Osteoblast (primary cell): ENCODE measurements at regions not wholly inside any gene's neighbourhood (a gene's known extent, or its start where the extent isn't known, plus 50 kb on each side); places are given as distances from the start of the nearest gene placed in this dataset.
A peak's percentile ranks its signal among the peaks of the same experiment; 100 is the strongest.

Experiments
- DNase-seq: peaks from one replicate; pipeline ENCODE4 v3.0.0; 2011; ENCODE audit warnings: low spot score, mixed read lengths; ENCODE audit not compliant: insufficient read length; ENCODE audit errors: missing footprints
- H2AFZ ChIP-seq: 2 replicates; pipeline ENCODE4 v1.6.0; 2011; ENCODE audit warnings: mild to moderate bottlenecking, low read length
- H3K27ac ChIP-seq: 2 replicates; pipeline ENCODE4 v1.5.1; 2011; ENCODE audit warnings: mild to moderate bottlenecking, low read depth, low read length, moderate library complexity
- H3K27me3 ChIP-seq: 2 replicates; pipeline ENCODE4 v1.6.0; 2012; ENCODE audit warnings: mild to moderate bottlenecking, control low read depth, inconsistent platforms, low read length, moderate library complexity; ENCODE audit not compliant: insufficient read depth
- H3K36me3 ChIP-seq: 2 replicates; pipeline ENCODE4 v1.5.1; 2011; ENCODE audit warnings: mild to moderate bottlenecking, low read length, control low read depth, moderate library complexity; ENCODE audit not compliant: insufficient read depth
- H3K4me1 ChIP-seq: 2 replicates; pipeline ENCODE4 v1.5.1; 2011; ENCODE audit warnings: mild to moderate bottlenecking, low read length, control low read depth, moderate library complexity; ENCODE audit not compliant: insufficient read depth
- H3K4me2 ChIP-seq: 2 replicates; pipeline ENCODE4 v1.6.0; 2011; ENCODE audit warnings: mild to moderate bottlenecking, low read length; ENCODE audit not compliant: insufficient read depth
- H3K4me3 ChIP-seq: fragments of 200-600 bp; sonication (generic); 3 replicates; pipeline ENCODE4 v1.5.1; 2012; ENCODE audit warnings: mild to moderate bottlenecking, low read length, inconsistent platforms; ENCODE audit not compliant: insufficient read depth
- H3K79me2 ChIP-seq: 2 replicates; pipeline ENCODE4 v1.6.0; 2012; ENCODE audit warnings: mild to moderate bottlenecking, low read length, control low read depth, inconsistent platforms; ENCODE audit not compliant: insufficient read depth
- H3K9me3 ChIP-seq: 2 replicates; pipeline ENCODE4 v1.5.1; 2011; ENCODE audit warnings: low read depth, low read length, control low read depth
- H4K20me1 ChIP-seq: 2 replicates; pipeline ENCODE4 v1.6.0; 2012; ENCODE audit warnings: mild to moderate bottlenecking, low read length, control low read depth; ENCODE audit not compliant: insufficient read depth
- CTCF ChIP-seq: IDR thresholded peaks from 2 replicates; pipeline ENCODE4 v1.5.1; 2011; ENCODE audit warnings: mild to moderate bottlenecking, low read depth, low read length, moderate library complexity; ENCODE audit errors: extremely low read depth

- TF ChIP-seq CTCF: no peak
- no peak overlapping the region for H2AFZ ChIP-seq
- H4K20me1 ChIP-seq: no peaks in the 10 kb centered on the region
- no peaks in the 10 kb centered on the region for H3K4me1 ChIP-seq
- H3K36me3 ChIP-seq: no peaks in the 10 kb centered on the region
- peak; percentile 86 for DNase-seq
- H3K79me2 ChIP-seq: no peaks in the 10 kb centered on the region
- no peak overlapping the region for H3K27ac ChIP-seq
- no peaks in the 10 kb centered on the region for H3K9me3 ChIP-seq
- no peak overlapping the region for H3K4me3 ChIP-seq
- no peaks in the 10 kb centered on the region for H3K27me3 ChIP-seq
- H3K4me2 ChIP-seq: no peak overlapping the region
These were observed 1114.1 kb downstream of the BRD1 start for GRCh38 chr22:48713272-48714205.

- H3K27ac ChIP-seq: no peak overlapping the region
- TF ChIP-seq CTCF: no peak
- H2AFZ ChIP-seq: no peak overlapping the region
- DNase-seq: peak; percentile 45
- H3K36me3 ChIP-seq: no peaks in the 10 kb centered on the region
- H3K4me2 ChIP-seq: no peak overlapping the region
- H3K4me3 ChIP-seq: no peak overlapping the region
- no peaks in the 10 kb centered on the region for H3K9me3 ChIP-seq
- H3K79me2 ChIP-seq: no peaks in the 10 kb centered on the region
- no peaks in the 10 kb centered on the region for H3K4me1 ChIP-seq
- no peaks in the 10 kb centered on the region for H3K27me3 ChIP-seq
- no peaks in the 10 kb centered on the region for H4K20me1 ChIP-seq
These were observed 1115.0 kb downstream of the BRD1 start for GRCh38 chr22:48712558-48713271.

GRCh38 chr22:48711669-48712068 lies 1116.0 kb downstream of the BRD1 start:
- Histone ChIP-seq H3K4me1 (no peaks in the 10 kb centered on the region), H3K9me3 (no peaks in the 10 kb centered on the region), H3K27me3 (no peaks in the 10 kb centered on the region), H2AFZ (no peak overlapping the region), H3K4me3 (no peak overlapping the region), H3K36me3 (no peaks in the 10 kb centered on the region), H3K4me2 (no peak overlapping the region), H3K27ac (no peak overlapping the region), H3K79me2 (no peaks in the 10 kb centered on the region), H4K20me1 (no peaks in the 10 kb centered on the region)
- peak; percentile 26 for DNase-seq
- TF ChIP-seq CTCF: no peak

GRCh38 chr22:48711031-48711431 lies 1116.6 kb downstream of the BRD1 start:
- H3K9me3 ChIP-seq: no peaks in the 10 kb centered on the region
- no peak overlapping the region for H2AFZ ChIP-seq
- no peak for TF ChIP-seq CTCF
- no peak overlapping the region for H3K4me3 ChIP-seq
- no peaks in the 10 kb centered on the region for H3K4me1 ChIP-seq
- H3K27ac ChIP-seq: no peak overlapping the region
- no peaks in the 10 kb centered on the region for H3K27me3 ChIP-seq
- H3K36me3 ChIP-seq: no peaks in the 10 kb centered on the region
- no peak overlapping the region for H3K4me2 ChIP-seq
- peak; percentile 48 for DNase-seq
- H4K20me1 ChIP-seq: no peaks in the 10 kb centered on the region
- no peaks in the 10 kb centered on the region for H3K79me2 ChIP-seq
